HG03139 (cell line): ENCODE measurements at regions not wholly inside any gene's neighbourhood (a gene's known extent, or its start where the extent isn't known, plus 50 kb on each side); places are given as distances from the start of the nearest gene placed in this dataset.
A peak's percentile ranks its signal among the peaks of the same experiment; 100 is the strongest.

Experiments
- ATAC-seq: cut with Tn5 transposase; IDR thresholded peaks from one replicate; pipeline ENCODE4 v1.9.1; 2021; ENCODE audit not compliant: unreplicated experiment

DNA sequence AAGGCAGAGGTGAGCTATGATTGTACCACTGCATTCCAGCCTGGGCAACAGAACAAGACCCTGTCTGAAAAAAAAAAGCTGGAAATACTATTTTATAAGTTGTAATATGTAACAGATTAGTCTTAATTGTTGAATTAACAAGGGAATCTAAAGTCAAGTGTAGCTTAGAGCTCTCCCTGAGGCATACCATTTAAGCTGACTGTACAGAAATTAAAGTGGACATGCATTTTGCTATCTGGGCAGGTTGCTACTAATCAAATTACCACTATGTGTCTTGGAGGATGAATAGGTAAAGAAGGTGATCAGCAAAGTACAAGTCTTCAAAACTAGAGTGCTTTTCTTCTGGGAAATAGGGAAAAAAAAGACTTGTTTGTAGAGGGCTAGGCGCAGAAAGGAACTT lies 205.3 kb upstream of the JADE1 start:
- ATAC-seq, result no peak

- no peak for ATAC-seq
Observed at GRCh38 chr4:128603081-128603480, 206.4 kb upstream of the JADE1 start.

GRCh38 chr4:128601991-128602695 lies 207.4 kb upstream of the JADE1 start:
- ATAC-seq, result no peak

DNA sequence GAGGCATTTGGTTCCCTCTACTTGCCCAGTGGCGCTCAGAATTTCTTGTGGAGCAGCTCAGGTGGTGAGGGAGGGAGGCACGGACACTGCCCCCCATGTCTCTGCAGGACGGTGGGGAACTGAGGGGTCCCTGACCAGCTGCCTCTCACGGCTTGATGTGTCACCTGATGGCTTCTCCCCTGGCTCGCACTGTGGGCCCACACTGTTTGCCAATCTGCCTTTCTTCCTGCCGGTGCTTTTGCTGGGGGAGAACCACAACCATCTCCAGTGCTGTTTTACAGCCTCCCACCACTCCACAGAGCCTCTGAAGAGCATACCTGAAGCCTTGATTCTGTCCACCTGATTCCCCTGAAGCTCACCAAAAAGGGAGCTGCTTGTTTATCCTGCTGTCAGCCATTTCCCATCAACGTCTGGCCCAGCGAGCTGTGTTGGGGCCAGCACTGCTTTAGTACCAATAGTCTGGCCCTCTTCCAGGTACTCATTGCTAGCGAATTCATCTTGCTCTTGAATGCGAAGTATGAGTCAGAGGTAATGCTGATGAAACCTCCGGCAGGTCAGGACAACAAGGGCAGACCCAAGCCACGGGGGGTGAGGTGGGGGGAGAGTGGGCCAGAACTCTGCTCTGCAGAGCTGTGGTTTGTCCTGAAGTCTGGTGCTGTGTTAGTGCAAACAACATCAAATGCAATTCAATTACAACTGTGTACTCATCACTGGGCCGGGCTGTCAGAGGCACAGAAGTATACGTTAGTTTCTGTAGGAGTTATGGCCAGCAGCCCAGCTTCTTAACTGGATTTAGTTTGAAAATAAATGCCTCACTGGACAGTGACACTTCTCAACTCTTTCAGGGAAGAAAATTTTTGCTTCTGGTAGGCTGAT lies 208.3 kb upstream of the JADE1 start:
- no peak for ATAC-seq

DNA sequence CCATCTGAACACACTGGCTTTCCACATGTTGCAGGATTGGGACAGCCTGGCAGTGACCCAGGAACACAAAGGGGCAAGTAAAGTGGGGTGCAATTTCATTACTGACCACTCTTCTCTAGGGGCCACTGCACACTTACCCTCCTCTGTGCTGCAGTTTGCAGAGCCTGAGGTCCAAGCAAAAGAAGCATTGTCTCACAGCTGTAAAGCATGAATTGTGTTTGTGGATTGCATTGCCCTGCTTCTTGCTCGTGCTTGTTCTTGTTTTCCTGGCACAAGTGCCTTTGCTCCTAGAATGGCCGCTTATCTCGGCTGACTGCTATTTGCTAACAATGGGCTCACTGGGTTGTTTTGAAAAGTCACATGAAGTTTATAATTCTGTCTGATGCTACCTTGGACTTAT lies 209.1 kb upstream of the JADE1 start:
- ATAC-seq, result no peak

DNA sequence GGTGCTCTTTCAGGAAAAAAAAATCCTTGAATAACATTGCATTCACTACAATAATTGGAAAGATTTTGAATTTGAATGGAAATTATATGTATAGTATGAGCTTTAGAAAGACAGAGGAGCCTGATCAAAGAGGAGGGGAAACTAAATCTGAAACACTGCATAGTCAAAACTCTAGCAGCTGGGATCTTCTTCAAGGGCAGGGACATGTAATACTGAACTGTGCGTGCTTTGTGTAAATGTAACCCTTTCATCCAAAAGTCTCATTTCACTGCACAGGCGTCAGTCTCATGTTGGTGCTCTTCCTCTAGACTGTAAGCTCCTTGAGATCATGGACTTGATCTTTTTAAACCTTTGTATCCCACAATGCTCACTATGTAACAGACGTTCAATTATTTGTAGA lies 212.0 kb upstream of the JADE1 start:
- no peak for ATAC-seq

GRCh38 chr4:128596853-128597252 lies 212.6 kb upstream of the JADE1 start:
- ATAC-seq, result no peak

- ATAC-seq, result no peak
Observed at GRCh38 chr4:128596115-128596514, 213.4 kb upstream of the JADE1 start.

DNA sequence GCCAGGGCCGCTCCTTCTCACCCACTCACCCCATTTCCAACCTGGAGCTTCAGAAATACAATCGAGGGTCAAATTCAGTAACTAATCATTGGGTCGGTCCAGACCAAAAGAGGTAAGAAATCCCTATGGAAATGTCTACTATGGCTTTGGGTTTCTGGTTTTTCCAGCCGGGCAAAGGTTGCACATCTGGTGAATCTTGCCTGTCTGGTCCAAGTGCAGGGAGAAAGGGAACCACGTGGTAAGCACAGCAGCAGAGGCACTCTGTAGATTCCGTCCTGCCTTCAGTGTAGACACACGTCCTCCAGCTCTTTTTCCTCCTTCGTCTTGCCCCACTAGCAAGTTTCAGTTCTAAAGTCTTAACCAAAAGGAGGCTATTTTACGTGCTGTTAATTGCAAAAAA lies 218.0 kb upstream of the JADE1 start:
- ATAC-seq, result no peak

DNA sequence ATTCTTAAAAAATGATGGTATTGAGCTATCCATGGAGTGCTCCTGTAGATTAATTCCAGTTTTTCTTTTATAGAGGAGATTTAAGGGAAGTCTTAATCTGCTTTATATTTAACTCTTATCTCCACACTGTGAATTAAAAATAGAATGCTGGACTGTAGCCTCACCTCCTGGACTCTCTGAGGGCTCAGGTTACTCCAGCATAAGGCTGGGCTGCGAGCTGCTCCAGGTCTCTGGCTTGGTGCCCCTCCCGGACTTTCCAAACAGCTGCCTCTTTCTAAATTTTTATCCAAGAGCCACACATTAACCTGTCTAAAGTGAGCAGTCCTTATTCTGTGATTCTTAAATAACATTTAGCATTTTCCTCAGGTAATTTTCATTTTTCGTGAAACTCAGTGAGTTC lies 218.7 kb upstream of the JADE1 start:
- no peak for ATAC-seq

GRCh38 chr4:128590034-128590740 lies 219.3 kb upstream of the JADE1 start:
- no peak for ATAC-seq

GRCh38 chr4:128589384-128589965 lies 220.0 kb upstream of the JADE1 start:
- ATAC-seq, result no peak

DNA sequence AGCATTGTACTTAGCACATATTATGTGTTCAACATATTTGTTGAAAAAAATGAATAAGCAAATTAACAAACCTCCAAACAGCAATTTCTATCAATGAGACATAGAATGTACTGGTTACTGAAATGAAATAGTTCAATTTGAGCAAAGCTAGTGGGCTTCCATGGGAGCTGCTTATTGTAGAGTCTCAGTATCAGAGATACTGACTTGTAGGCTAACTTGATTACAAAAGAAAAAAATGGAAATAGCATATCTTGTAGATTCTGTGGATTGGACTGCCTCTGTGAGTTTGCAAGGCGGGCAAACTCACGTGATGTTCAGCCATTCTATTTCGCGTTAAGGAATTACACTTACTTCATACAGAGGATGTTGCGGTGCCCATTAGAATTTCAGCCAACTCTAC lies 222.1 kb upstream of the JADE1 start:
- no peak for ATAC-seq

- no peak for ATAC-seq
Observed at GRCh38 chr4:128583753-128584712, 225.5 kb upstream of the JADE1 start.

GRCh38 chr4:128582427-128582870 lies 227.1 kb upstream of the JADE1 start:
- ATAC-seq, result no peak

- ATAC-seq, result no peak
Observed at GRCh38 chr4:128579154-128579853, 230.2 kb upstream of the JADE1 start.

- peak; percentile 82 for ATAC-seq
Observed at GRCh38 chr4:128574706-128575105, 234.8 kb upstream of the JADE1 start.

- ATAC-seq, result no peak
Observed at GRCh38 chr4:128573781-128574508, 235.6 kb upstream of the JADE1 start.

GRCh38 chr4:128572778-128573241 lies 236.7 kb upstream of the JADE1 start:
- ATAC-seq, result no peak
